ENCODE measurements at regions not wholly inside any gene's neighbourhood (a gene's known extent, or its start where the extent isn't known, plus 50 kb on each side); places are given as distances from the start of the nearest gene placed in this dataset.

- Histone ChIP-seq H3K4me1 (no peaks in the 10 kb centered on the region), H3K9me3 (no peaks in the 10 kb centered on the region), H3K27ac (peak overlapping the region in 2 of 3 donors; percentile 82 to 90), H3K36me3 (no peaks in the 10 kb centered on the region), H3K4me3 (replicated peaks in 1 of 3) (peak overlapping the region in 1 of 3 donors; percentile 45), H3K27me3 (no peaks in the 10 kb centered on the region)
- no peak for TF ChIP-seq POLR2A (IDR thresholded peaks at IDR 0.05)
- TF ChIP-seq CTCF (IDR thresholded peaks at IDR 0.05), result peak in 2 of 6 experiments; percentile 64 to 69
- intact Hi-C loops (cut with DNase I), result no loop called here
- 93 to 95% methylated on average over 11 of the region's 14 CpGs for WGBS, 2 donors
- DNase-seq, result no peak
Observed at GRCh38 chrX:131746491-131746968, 202.7 kb downstream of the OR13H1 start.

- DNase-seq, result no peak
- peak overlapping the region in 1 of 3 donors; percentile 45 for H3K4me3 ChIP-seq (replicated peaks in 1 of 3)
- no peaks in the 10 kb centered on the region for H3K9me3 ChIP-seq
- H3K36me3 ChIP-seq, result no peaks in the 10 kb centered on the region
- intact Hi-C loops (cut with DNase I), result no loop called here
- H3K4me1 ChIP-seq, result no peaks in the 10 kb centered on the region
- peak in 2 of 6 experiments; percentile 61 to 62 for TF ChIP-seq CTCF (IDR thresholded peaks at IDR 0.05)
- no peak for TF ChIP-seq POLR2A (IDR thresholded peaks at IDR 0.05)
- H3K27ac ChIP-seq, result peak overlapping the region in 2 of 3 donors; percentile 82 to 90
- 95 to 96% methylated on average over 8 to 9 of the region's 9 CpGs for WGBS, 2 donors
- no peaks in the 10 kb centered on the region for H3K27me3 ChIP-seq
Observed at GRCh38 chrX:131747173-131747572, 203.3 kb downstream of the OR13H1 start.

- WGBS, 2 donors, result 90 to 91% methylated on average over 19 of the region's 24 CpGs
- Histone ChIP-seq H3K27ac (peak overlapping the region in 2 of 3 donors; percentile 78 to 80), H3K4me3 (replicated peaks in 1 of 3) (peak overlapping the region in 1 of 3 donors; percentile 19), H3K36me3 (no peaks in the 10 kb centered on the region), H3K9me3 (no peaks in the 10 kb centered on the region), H3K4me1 (no peaks in the 10 kb centered on the region), H3K27me3 (no peaks in the 10 kb centered on the region)
- TF ChIP-seq POLR2A (IDR thresholded peaks at IDR 0.05) (no peak), CTCF (IDR thresholded peaks at IDR 0.05) (peak in 2 of 6 experiments; percentile 13 to 17)
- DNase-seq, result no peak
- intact Hi-C loops (cut with DNase I), result no loop called here
Observed at GRCh38 chrX:131752493-131753198, 208.8 kb downstream of the OR13H1 start.

GRCh38 chrX:131762802-131763234 lies 218.9 kb downstream of the OR13H1 start:
- H3K4me3 ChIP-seq (replicated peaks in 1 of 3), result peak overlapping the region in 1 of 3 donors; percentile 21
- no peaks in the 10 kb centered on the region for H3K9me3 ChIP-seq
- H3K27ac ChIP-seq, result no peak overlapping the region
- DNase-seq, result no peak
- WGBS, 2 donors, result 91 to 92% methylated on average over 5 to 7 of the region's 7 CpGs
- TF ChIP-seq CTCF (IDR thresholded peaks at IDR 0.05) (peak in 3 of 6 experiments; percentile 17 to 72 (median 65)), POLR2A (IDR thresholded peaks at IDR 0.05) (no peak)
- H3K36me3 ChIP-seq, result no peaks in the 10 kb centered on the region
- intact Hi-C loops (cut with DNase I), result no loop called here
- H3K4me1 ChIP-seq, result no peaks in the 10 kb centered on the region
- H3K27me3 ChIP-seq, result no peaks in the 10 kb centered on the region

GRCh38 chrX:131763674-131764073 lies 219.8 kb downstream of the OR13H1 start:
- peak in 3 of 6 experiments; percentile 17 to 76 (median 65) for TF ChIP-seq CTCF (IDR thresholded peaks at IDR 0.05)
- no peak for TF ChIP-seq POLR2A (IDR thresholded peaks at IDR 0.05)
- DNase-seq, result no peak
- Histone ChIP-seq H3K9me3 (no peaks in the 10 kb centered on the region), H3K27ac (no peak overlapping the region), H3K36me3 (no peaks in the 10 kb centered on the region), H3K27me3 (no peaks in the 10 kb centered on the region), H3K4me3 (replicated peaks in 1 of 3) (peak overlapping the region in 1 of 3 donors; percentile 21), H3K4me1 (no peaks in the 10 kb centered on the region)
- intact Hi-C loops (cut with DNase I), result no loop called here
- WGBS, 2 donors, result 96 to 97% methylated on average over 10 of the region's 10 CpGs
